ENCODE measurements at regions not wholly inside any gene's neighbourhood (a gene's known extent, or its start where the extent isn't known, plus 50 kb on each side); places are given as distances from the start of the nearest gene placed in this dataset.
"Not testable (repeated sequence)": the region's sequence is repeated elsewhere in the genome, so short reads cannot be mapped to it uniquely, and the experiment has no call there.

- not testable (repeated sequence) for TF ChIP-seq CTCF, POLR2A (IDR thresholded peaks at IDR 0.05)
These were observed 185.3 kb upstream of the JUN start for GRCh38 chr1:58969176-58969575.
